HEK293 (cell line): ENCODE measurements at regions not wholly inside any gene's neighbourhood (a gene's known extent, or its start where the extent isn't known, plus 50 kb on each side); places are given as distances from the start of the nearest gene placed in this dataset.

Experiments
- KLF16 ChIP-seq: fragments of 450-650 bp; formaldehyde crosslinking; IDR thresholded peaks from 2 replicates; pipeline ENCODE4 v1.5.1; 2017; ENCODE audit warnings: missing biosample characterization, missing genetic modification characterization
- OVOL3 ChIP-seq: fragments of 450-650 bp; formaldehyde crosslinking; IDR thresholded peaks from 2 replicates; pipeline ENCODE4 v1.5.1; 2016; ENCODE audit warnings: missing biosample characterization, missing genetic modification characterization
- ZBTB20 ChIP-seq: fragments of 450-650 bp; formaldehyde crosslinking; IDR thresholded peaks from 2 replicates; pipeline ENCODE4 v1.5.1; 2016; ENCODE audit warnings: missing biosample characterization, missing genetic modification characterization
- ZNF214 ChIP-seq: fragments of 450-650 bp; formaldehyde crosslinking; IDR thresholded peaks from 2 replicates; pipeline ENCODE4 v1.5.1; 2017; ENCODE audit warnings: missing biosample characterization, mild to moderate bottlenecking, missing genetic modification characterization, borderline replicate concordance
- ZNF747 ChIP-seq: fragments of 450-650 bp; formaldehyde crosslinking; IDR thresholded peaks from 2 replicates; pipeline ENCODE4 v1.5.1; 2016; ENCODE audit warnings: missing biosample characterization, missing genetic modification characterization
- ZNF791 ChIP-seq: fragments of 450-650 bp; formaldehyde crosslinking; IDR thresholded peaks from 2 replicates; pipeline ENCODE4 v1.5.1; 2016; ENCODE audit warnings: missing biosample characterization, missing genetic modification characterization
- ZXDB ChIP-seq: fragments of 450-650 bp; formaldehyde crosslinking; IDR thresholded peaks from 2 replicates; pipeline ENCODE4 v1.5.1; 2016; ENCODE audit warnings: missing biosample characterization, missing genetic modification characterization
- TF ChIP-seq, protein P1 (sequence below): fragments of 450-650 bp; formaldehyde crosslinking; IDR thresholded peaks from 2 replicates; pipeline ENCODE4 v1.5.1; 2016; ENCODE audit warnings: missing biosample characterization, missing genetic modification characterization
- TF ChIP-seq, protein P2 (sequence below): fragments of 450-650 bp; formaldehyde crosslinking; IDR thresholded peaks from 2 replicates; pipeline ENCODE4 v1.5.1; 2016; ENCODE audit warnings: missing biosample characterization, missing genetic modification characterization
- TF ChIP-seq, protein P3 (sequence below): fragments of 450-650 bp; formaldehyde crosslinking; IDR thresholded peaks from 2 replicates; pipeline ENCODE4; 2016; ENCODE audit warnings: missing biosample characterization, missing genetic modification characterization
- TF ChIP-seq, protein P4 (sequence below): fragments of 450-650 bp; IDR thresholded peaks from 2 replicates; pipeline ENCODE4 v1.5.1; 2018; ENCODE audit warnings: missing biosample characterization, mild to moderate bottlenecking, missing genetic modification characterization
- TF ChIP-seq, protein P5 (sequence below): fragments of 450-650 bp; formaldehyde crosslinking; IDR thresholded peaks from 2 replicates; pipeline ENCODE4 v1.5.1; 2017; ENCODE audit warnings: missing biosample characterization, missing genetic modification characterization

DNA sequence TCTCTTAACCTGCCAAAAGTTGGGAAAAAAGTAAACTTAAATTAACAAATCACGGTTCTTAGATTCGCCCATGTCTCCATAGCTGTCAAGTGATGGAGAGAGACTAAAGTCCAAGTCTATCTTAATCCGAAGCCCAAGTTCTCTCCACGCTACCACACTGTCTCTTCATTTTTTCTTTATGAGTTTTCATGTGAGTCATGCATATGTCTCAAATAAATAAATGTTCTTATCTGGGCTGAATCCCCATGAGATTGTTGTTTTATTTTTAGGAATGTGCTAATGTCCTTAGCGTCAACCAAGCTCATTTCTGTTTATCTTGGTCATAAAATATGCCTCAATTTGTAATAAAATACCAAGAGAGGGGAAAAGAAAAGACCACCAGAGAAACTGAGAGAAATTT, 169.3 kb downstream of the RCHY1 start:
- TF ChIP-seq, protein P1, sequence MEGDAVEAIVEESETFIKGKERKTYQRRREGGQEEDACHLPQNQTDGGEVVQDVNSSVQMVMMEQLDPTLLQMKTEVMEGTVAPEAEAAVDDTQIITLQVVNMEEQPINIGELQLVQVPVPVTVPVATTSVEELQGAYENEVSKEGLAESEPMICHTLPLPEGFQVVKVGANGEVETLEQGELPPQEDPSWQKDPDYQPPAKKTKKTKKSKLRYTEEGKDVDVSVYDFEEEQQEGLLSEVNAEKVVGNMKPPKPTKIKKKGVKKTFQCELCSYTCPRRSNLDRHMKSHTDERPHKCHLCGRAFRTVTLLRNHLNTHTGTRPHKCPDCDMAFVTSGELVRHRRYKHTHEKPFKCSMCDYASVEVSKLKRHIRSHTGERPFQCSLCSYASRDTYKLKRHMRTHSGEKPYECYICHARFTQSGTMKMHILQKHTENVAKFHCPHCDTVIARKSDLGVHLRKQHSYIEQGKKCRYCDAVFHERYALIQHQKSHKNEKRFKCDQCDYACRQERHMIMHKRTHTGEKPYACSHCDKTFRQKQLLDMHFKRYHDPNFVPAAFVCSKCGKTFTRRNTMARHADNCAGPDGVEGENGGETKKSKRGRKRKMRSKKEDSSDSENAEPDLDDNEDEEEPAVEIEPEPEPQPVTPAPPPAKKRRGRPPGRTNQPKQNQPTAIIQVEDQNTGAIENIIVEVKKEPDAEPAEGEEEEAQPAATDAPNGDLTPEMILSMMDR = no peak
- TF ChIP-seq ZXDB (tag by site-specific recombination) = no peak
- TF ChIP-seq ZNF791 (tag by site-specific recombination) = no peak
- TF ChIP-seq, protein P2, sequence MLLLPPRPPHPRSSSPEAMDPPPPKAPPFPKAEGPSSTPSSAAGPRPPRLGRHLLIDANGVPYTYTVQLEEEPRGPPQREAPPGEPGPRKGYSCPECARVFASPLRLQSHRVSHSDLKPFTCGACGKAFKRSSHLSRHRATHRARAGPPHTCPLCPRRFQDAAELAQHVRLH (tag by site-specific recombination) = no peak
- no peak for TF ChIP-seq ZBTB20 (tag by site-specific recombination)
- TF ChIP-seq, protein P3, sequence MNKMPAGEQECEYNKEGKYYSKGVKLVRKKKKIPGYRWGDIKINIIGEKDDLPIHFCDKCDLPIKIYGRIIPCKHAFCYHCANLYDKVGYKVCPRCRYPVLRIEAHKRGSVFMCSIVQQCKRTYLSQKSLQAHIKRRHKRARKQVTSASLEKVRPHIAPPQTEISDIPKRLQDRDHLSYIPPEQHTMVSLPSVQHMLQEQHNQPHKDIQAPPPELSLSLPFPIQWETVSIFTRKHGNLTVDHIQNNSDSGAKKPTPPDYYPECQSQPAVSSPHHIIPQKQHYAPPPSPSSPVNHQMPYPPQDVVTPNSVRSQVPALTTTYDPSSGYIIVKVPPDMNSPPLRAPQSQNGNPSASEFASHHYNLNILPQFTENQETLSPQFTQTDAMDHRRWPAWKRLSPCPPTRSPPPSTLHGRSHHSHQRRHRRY = no peak
- no peak for TF ChIP-seq OVOL3 (tag by site-specific recombination)
- TF ChIP-seq, protein P4, sequence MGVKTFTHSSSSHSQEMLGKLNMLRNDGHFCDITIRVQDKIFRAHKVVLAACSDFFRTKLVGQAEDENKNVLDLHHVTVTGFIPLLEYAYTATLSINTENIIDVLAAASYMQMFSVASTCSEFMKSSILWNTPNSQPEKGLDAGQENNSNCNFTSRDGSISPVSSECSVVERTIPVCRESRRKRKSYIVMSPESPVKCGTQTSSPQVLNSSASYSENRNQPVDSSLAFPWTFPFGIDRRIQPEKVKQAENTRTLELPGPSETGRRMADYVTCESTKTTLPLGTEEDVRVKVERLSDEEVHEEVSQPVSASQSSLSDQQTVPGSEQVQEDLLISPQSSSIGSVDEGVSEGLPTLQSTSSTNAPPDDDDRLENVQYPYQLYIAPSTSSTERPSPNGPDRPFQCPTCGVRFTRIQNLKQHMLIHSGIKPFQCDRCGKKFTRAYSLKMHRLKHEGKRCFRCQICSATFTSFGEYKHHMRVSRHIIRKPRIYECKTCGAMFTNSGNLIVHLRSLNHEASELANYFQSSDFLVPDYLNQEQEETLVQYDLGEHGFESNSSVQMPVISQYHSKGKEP (tag by site-specific recombination) = no peak
- TF ChIP-seq ZNF747 (tag by site-specific recombination) = no peak
- TF ChIP-seq KLF16 = no peak
- TF ChIP-seq ZNF214 = no peak
- TF ChIP-seq, protein P5, sequence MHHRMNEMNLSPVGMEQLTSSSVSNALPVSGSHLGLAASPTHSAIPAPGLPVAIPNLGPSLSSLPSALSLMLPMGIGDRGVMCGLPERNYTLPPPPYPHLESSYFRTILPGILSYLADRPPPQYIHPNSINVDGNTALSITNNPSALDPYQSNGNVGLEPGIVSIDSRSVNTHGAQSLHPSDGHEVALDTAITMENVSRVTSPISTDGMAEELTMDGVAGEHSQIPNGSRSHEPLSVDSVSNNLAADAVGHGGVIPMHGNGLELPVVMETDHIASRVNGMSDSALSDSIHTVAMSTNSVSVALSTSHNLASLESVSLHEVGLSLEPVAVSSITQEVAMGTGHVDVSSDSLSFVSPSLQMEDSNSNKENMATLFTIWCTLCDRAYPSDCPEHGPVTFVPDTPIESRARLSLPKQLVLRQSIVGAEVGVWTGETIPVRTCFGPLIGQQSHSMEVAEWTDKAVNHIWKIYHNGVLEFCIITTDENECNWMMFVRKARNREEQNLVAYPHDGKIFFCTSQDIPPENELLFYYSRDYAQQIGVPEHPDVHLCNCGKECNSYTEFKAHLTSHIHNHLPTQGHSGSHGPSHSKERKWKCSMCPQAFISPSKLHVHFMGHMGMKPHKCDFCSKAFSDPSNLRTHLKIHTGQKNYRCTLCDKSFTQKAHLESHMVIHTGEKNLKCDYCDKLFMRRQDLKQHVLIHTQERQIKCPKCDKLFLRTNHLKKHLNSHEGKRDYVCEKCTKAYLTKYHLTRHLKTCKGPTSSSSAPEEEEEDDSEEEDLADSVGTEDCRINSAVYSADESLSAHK (tag by site-specific recombination) = no peak
